Left lobe of liver (tissue), 2 donors: ENCODE measurements at regions not wholly inside any gene's neighbourhood (a gene's known extent, or its start where the extent isn't known, plus 50 kb on each side); places are given as distances from the start of the nearest gene placed in this dataset.
A peak's percentile ranks its signal among the peaks of the same experiment; 100 is the strongest.
"Not testable (repeated sequence)": the region's sequence is repeated elsewhere in the genome, so short reads cannot be mapped to it uniquely, and the experiment has no call there.

ENCODE experiments used
- ATAC-seq: fragments of 200-7000 bp; cut with Tn5 transposase; one replicate; pipeline ENCODE4 v1.9.1; 2020; ENCODE audit warnings: mild to moderate bottlenecking, moderate library complexity
- DNase-seq: peaks from one replicate; pipeline ENCODE4 v3.0.0-alpha.2; 2020; ENCODE audit warnings: low spot score
- donor health status: DM: no; HTN: no; CAD: no; lungs with moderate emphysema.
- donor health status: DM: no; HTN: yes; CAD: no.

GRCh38 chr13:44785401-44785800, 203.9 kb downstream of the NUFIP1 start:
- DNase-seq (no peak), ATAC-seq (no peak)

- DNase-seq, result no peak
- ATAC-seq, result no peak
Measured at GRCh38 chr13:44784708-44785080, 204.6 kb downstream of the NUFIP1 start.

- ATAC-seq (no peak), DNase-seq (no peak)
Measured at GRCh38 chr13:44783994-44784707, 205.1 kb downstream of the NUFIP1 start.

GRCh38 chr13:44780591-44781280, 204.6 kb upstream of the TSC22D1 start:
- no peak for ATAC-seq
- no peak for DNase-seq

GRCh38 chr13:44778761-44779484, 202.8 kb upstream of the TSC22D1 start:
- DNase-seq (no peak), ATAC-seq (no peak)

- not testable (repeated sequence) for DNase-seq, ATAC-seq
Measured at GRCh38 chr13:44775290-44775689, 199.2 kb upstream of the TSC22D1 start.

- ATAC-seq (no peak), DNase-seq (no peak)
Measured at GRCh38 chr13:44770951-44771350, 194.8 kb upstream of the TSC22D1 start.

- no peak for DNase-seq
- ATAC-seq, result no peak
Measured at GRCh38 chr13:44769686-44770085, 193.6 kb upstream of the TSC22D1 start.

- no peak for ATAC-seq
- DNase-seq, result no peak
Measured at GRCh38 chr13:44768775-44769581, 192.8 kb upstream of the TSC22D1 start.

- no peak for DNase-seq
- ATAC-seq, result no peak
Measured at GRCh38 chr13:44768239-44768638, 192.1 kb upstream of the TSC22D1 start.

GRCh38 chr13:44765001-44765471, 188.9 kb upstream of the TSC22D1 start:
- no peak for DNase-seq
- ATAC-seq, result no peak

- ATAC-seq (peak; percentile 58), DNase-seq (no peak)
Measured at GRCh38 chr13:44764302-44764692, 188.2 kb upstream of the TSC22D1 start.

- ATAC-seq (peak; percentile 19), DNase-seq (no peak)
Measured at GRCh38 chr13:44763615-44764301, 187.6 kb upstream of the TSC22D1 start.

- DNase-seq, result no peak
- ATAC-seq, result no peak
Measured at GRCh38 chr13:44762911-44763310, 186.8 kb upstream of the TSC22D1 start.

GRCh38 chr13:44760434-44760833, 184.3 kb upstream of the TSC22D1 start:
- ATAC-seq, result no peak
- no peak for DNase-seq

GRCh38 chr13:44759384-44760360, 183.5 kb upstream of the TSC22D1 start:
- DNase-seq (no peak), ATAC-seq (peak; percentile 74)

GRCh38 chr13:44758630-44759383, 182.7 kb upstream of the TSC22D1 start:
- ATAC-seq (no peak), DNase-seq (no peak)

- DNase-seq (no peak), ATAC-seq (no peak)
Measured at GRCh38 chr13:44757671-44758070, 181.5 kb upstream of the TSC22D1 start.
